ENCODE measurements at regions not wholly inside any gene's neighbourhood (a gene's known extent, or its start where the extent isn't known, plus 50 kb on each side); places are given as distances from the start of the nearest gene placed in this dataset.
"Not testable (repeated sequence)": the region's sequence is repeated elsewhere in the genome, so short reads cannot be mapped to it uniquely, and the experiment has no call there.

- DNase-seq: no peak
These were observed 194.4 kb upstream of the PTER start for GRCh38 chr10:16242446-16242845.

DNA sequence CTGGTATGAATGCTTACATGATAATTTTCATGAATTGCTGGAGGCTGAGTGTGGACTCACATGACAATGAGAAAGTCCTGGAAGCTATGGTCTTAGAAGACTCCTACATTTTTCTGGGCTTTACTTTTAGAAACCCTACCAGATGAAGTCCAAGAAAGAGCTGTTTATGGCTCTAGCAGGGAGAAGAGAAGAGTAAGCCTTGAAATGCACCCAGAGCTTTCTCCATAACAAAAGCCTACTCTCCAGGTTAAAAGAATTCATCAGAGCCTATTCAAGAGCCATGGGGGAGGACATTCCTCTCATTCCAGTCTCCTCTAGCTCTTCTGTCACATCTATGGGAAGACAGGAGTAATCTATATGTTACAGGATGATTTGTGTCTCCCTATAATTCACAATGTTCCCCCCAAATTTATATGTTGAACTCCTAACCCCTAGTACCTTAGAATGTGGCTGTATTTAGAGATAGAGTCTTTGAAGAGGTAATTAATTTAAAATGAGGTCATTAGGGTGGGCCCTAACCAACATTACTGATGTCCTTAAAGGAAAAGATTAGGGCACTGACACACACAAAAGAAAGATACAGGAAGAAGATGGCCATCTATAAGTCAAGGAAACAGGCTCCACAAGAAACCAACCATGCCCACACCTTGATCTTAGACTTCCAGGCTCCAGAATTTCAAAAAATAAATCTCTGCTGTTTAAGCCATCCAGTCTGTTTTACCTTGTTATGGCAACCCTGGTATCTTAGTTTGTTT is 193.8 kb upstream of the PTER start:
- DNase-seq: no peak

DNA sequence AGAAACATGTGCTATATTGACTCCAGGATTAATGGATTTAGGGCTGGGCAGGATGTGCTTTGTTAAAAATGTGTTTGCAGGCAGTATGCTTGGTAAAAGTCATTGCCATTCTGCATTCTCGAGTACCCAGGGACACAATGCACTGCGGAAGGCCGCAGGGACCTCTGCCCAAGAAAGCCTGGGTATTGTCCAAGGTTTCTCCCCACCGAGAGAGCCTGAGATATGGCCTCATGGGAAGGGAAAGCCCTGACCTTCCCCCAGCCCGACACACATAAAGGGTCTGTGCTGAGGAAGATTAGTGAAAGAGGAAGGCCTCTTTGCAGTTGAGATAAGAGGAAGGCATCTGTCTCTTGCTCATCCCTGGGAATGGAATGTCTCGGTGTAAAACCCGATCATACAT is 186.7 kb upstream of the PTER start:
- DNase-seq: not testable (repeated sequence)

GRCh38 chr10:16256336-16256735 is 180.5 kb upstream of the PTER start:
- no peak for DNase-seq

GRCh38 chr10:16258291-16259040 is 178.3 kb upstream of the PTER start:
- DNase-seq: no peak

GRCh38 chr10:16259726-16260125 is 177.1 kb upstream of the PTER start:
- DNase-seq: no peak

DNA sequence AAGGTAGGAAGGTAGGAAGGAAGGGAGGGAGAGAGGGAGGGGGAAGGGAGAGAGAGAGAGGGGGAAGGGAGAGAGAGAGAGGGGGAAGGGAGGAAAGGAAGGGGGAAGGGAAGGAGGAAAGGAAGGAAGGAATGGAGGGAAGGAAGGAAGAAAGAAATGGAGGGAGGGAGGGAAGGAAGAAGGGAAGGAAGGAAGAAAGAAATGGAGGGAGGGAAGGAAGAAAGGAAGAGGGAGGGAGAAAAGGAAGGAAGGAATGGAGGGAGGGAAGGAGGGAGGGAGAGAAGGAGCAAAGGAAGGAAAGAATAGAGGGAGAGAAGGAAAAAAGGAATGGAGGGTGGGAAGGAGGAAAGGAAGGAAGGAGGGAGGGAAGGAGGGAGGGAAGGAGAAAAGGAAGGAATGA is 176.4 kb upstream of the PTER start:
- no peak for DNase-seq

GRCh38 chr10:16271571-16271970 is 165.2 kb upstream of the PTER start:
- no peak for DNase-seq

- no peak for DNase-seq
These were observed 161.9 kb upstream of the PTER start for GRCh38 chr10:16274911-16275310.

DNA sequence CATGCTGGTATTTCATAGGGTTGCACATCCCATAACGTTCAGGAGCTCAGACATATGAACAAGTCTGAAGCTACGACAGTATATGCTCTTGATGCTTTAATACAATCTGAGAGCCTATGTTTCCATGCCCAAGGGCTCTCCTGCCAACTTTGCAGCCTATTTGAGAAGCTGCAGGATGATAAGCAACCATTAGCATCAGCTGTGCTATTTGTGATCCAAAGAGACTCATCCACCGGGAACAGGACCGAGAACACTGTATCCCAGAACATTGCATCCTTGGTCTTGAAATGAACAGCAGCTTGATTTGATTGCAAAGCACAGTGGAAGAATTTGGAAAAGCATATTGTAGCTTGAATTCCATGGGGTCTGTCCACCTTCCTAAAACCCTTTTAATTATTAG is 156.2 kb upstream of the PTER start:
- no peak for DNase-seq

DNA sequence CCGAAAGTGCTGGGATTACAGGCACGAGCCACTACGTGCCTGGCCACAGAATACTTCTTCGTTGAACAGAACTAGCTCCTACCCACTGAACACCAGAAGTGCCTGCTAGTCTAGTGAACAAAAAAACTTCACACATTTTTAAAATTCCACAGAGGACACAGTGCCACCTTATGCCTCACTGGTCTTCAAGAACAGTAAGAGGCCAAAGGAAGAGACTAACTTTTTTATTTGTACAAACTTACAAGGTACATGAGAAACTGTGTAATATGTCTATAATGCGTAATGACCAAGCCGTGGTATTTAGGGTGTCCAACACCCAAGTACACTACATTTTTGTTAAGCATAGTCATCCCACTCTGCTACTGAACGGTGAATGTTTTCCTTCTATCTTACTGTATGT is 144.4 kb upstream of the PTER start:
- DNase-seq: no peak

DNA sequence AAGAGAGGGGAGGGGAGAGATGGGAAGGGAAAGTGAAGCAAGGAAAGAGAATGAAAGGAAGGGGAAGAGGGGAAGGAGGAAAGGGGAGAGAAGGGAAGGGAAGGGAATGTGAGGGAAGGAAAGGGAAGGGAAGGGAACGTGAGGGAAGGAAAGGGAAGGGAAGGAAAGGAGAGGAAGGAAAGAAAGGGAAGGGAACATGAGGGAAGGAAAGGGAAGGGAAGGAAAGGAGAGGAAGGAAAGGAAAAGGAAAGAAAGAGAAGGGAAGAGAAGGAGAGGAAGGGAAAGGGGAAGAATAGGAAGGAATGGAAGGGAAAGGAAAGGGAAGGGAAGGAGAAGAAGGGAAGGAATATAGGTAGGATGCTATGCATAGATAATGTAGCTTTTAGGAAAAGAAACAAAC is 139.7 kb upstream of the PTER start:
- no peak for DNase-seq

DNA sequence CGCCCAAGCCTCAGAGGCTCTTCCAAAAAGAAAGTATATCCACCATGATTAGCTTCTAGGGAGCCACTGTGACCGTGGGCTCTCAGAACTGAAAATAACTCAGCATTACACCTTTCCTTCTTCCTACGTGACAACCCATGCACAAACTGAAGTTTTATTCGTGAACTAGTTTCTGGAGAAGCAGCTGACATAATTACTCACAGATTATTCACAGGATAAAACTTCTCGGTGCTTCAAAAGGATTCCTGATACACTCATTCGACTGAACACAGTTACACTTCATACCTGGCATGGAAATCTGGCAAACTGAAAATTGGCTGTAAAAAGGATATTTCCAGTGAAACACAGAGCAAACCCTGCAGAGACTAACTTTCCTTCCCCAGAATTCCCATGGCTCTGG is 139.2 kb upstream of the PTER start:
- no peak for DNase-seq

GRCh38 chr10:16304311-16304710 is 132.5 kb upstream of the PTER start:
- DNase-seq: no peak

GRCh38 chr10:16310440-16310839 is 126.4 kb upstream of the PTER start:
- DNase-seq: no peak

- DNase-seq: no peak
These were observed 122.6 kb upstream of the PTER start for GRCh38 chr10:16314259-16314658.

- DNase-seq: no peak
These were observed 119.9 kb upstream of the PTER start for GRCh38 chr10:16316733-16317390.

GRCh38 chr10:16341637-16342036 is 95.2 kb upstream of the PTER start:
- no peak for DNase-seq

- no peak for DNase-seq
These were observed 87.9 kb upstream of the PTER start for GRCh38 chr10:16348891-16349290.

- no peak for DNase-seq
These were observed 84.7 kb upstream of the PTER start for GRCh38 chr10:16352146-16352545.

DNA sequence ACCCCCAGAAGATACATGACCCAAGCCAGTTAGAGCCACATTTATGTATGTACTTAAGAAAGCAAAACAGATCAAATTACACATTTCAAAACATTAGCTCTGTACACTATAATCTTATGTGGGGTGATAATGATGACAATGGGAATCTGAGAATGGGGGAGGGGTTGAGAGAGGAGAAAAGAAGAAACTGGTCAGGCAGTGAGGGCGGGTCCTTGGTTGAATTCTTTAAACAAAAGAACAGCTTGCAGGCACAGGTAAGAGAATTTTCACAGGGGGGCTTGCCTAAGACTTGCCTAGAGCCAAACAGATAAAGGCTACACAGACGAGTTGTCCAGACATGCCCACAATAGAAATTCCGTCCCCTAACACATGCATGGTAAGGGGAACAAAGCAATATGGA is 76.8 kb upstream of the PTER start:
- no peak for DNase-seq

- no peak for DNase-seq
These were observed 76.4 kb upstream of the PTER start for GRCh38 chr10:16360425-16360824.

DNA sequence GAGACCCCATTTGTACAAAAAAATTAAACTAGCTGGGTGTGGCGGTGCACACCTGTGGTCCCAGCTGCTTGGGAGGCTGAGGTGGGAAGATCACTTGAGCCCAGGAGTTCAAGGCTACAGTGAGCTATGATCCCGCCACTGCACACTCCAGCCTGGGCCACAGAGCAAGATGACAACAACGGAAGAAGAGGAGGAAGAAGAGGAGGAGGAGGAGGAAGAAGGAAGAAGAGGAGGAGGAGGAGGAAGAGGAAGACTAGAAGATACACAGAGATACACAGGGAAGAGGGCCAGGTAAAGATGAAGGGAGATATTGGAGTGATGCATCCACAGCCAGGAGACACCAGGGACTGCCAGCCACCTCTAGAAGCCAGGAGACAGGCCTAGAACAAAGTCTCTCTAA is 75.7 kb upstream of the PTER start:
- no peak for DNase-seq

- no peak for DNase-seq
These were observed 73.1 kb upstream of the PTER start for GRCh38 chr10:16363741-16364140.

Data from fibroblast of skin of right quadriceps (primary cell).